OCI-LY3 (cell line): ENCODE measurements at regions not wholly inside any gene's neighbourhood (a gene's known extent, or its start where the extent isn't known, plus 50 kb on each side); places are given as distances from the start of the nearest gene placed in this dataset.

Experiments
- EZH2phosphoT487 ChIP-seq: fragments of 200-600 bp; shearing (Covaris generic); IDR thresholded peaks from 2 replicates; pipeline ENCODE4 v1.6.1; 2018; ENCODE audit warnings: antibody characterized with exemption, mixed run types, low read depth
- TF ChIP-seq, protein P1 (sequence below): fragments of 200-600, 300-600 bp; sonication (generic); IDR thresholded peaks from 2 replicates; pipeline ENCODE4 v1.5.1; 2014; ENCODE audit warnings: antibody characterized with exemption, low read length, low read depth

DNA sequence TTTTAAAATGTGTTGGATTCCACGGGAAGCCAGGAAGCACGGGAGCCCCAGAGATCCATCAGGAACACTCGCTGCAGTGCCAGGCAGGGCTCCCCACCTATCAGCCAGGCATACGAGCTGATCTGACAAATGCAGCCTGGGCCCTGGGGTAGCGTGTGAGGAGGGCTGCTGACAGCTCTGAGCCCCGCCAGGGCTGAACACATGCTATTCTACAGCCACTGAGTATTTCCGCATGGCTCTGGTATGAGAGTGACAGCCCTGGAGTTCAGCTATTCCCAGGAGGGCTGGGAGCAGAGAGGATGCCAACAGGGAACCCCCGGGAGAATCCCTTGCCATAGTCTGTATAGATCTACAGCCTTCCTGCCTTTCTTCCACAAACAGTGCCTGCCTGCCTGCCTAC lies 237.3 kb upstream of the ZMIZ1 start:
- TF ChIP-seq, protein P1, sequence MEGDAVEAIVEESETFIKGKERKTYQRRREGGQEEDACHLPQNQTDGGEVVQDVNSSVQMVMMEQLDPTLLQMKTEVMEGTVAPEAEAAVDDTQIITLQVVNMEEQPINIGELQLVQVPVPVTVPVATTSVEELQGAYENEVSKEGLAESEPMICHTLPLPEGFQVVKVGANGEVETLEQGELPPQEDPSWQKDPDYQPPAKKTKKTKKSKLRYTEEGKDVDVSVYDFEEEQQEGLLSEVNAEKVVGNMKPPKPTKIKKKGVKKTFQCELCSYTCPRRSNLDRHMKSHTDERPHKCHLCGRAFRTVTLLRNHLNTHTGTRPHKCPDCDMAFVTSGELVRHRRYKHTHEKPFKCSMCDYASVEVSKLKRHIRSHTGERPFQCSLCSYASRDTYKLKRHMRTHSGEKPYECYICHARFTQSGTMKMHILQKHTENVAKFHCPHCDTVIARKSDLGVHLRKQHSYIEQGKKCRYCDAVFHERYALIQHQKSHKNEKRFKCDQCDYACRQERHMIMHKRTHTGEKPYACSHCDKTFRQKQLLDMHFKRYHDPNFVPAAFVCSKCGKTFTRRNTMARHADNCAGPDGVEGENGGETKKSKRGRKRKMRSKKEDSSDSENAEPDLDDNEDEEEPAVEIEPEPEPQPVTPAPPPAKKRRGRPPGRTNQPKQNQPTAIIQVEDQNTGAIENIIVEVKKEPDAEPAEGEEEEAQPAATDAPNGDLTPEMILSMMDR, result no peak
- no peak for TF ChIP-seq EZH2phosphoT487
